Spleen (tissue), 7 donors: ENCODE measurements at regions not wholly inside any gene's neighbourhood (a gene's known extent, or its start where the extent isn't known, plus 50 kb on each side); places are given as distances from the start of the nearest gene placed in this dataset.

Source experiments
- CTCF ChIP-seq, 11 experiments: fragments of 200-600 bp in 7 of 11; fragments of 450-650 bp in 4 of 11; sonication (generic) in 4 of 11; IDR thresholded peaks in 8 of 11; conservative IDR thresholded peaks in 3 of 11; 1 replicate in 7 of 11; 2 replicates in 4 of 11; pipeline versions ENCODE4 v1.4.0 to v1.8.0; 2016 to 2021; ENCODE audit warnings: antibody characterized with exemption in 11 of 11, inconsistent platforms in 4 of 11, mild to moderate bottlenecking in 1 of 11
- POLR2A ChIP-seq, 3 donors: fragments of 450-650 bp; IDR thresholded peaks; one replicate each; pipeline ENCODE4 v1.5.1; 2017; ENCODE audit warnings: antibody characterized with exemption in 3 of 3, mild to moderate bottlenecking in 1 of 3
- donor health status: DM: no; HTN: no; CAD: no; lungs with moderate emphysema.
- donor health status: DM: no; HTN: no; CAD: no.
- donor health status: DM: no; HTN: no; CAD: no.

- TF ChIP-seq POLR2A (IDR thresholded peaks at IDR 0.05) (no peak), CTCF (IDR thresholded peaks at IDR 0.05 in 8 of 11, conservative IDR thresholded peaks at IDR 0.05 in 3 of 11) (no peak)
Observed at GRCh38 chr7:84507529-84507928, 312.9 kb upstream of the SEMA3A start.
